UCSD-AML1 (cell line): ENCODE measurements at regions not wholly inside any gene's neighbourhood (a gene's known extent, or its start where the extent isn't known, plus 50 kb on each side); places are given as distances from the start of the nearest gene placed in this dataset.

Experiments
- DNase-seq: peaks from one replicate; lab custom pipeline; 2025; ENCODE audit not compliant: unreplicated experiment; lab: John Stamatoyannopoulos, UW

DNA sequence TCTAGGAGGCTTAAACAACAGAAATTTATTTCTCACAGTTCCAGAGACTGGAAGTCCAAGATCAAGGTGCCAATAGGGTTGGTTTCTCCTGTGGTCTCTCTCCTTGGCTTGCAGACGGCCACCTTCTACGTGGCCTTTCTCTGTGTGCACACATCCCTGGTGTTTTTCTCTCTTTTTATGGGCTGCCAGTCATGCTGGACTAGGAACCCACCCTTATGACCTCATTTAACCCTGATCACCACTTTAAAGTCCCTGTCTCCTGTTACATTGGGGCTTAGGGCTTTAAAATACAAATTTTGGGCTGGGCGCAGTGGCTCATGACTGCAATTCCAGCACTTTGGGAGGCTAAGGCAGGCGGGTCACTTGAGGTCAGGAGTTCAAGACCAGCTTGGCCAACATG, 157.1 kb downstream of the TLE1 start:
- DNase-seq = no peak

DNA sequence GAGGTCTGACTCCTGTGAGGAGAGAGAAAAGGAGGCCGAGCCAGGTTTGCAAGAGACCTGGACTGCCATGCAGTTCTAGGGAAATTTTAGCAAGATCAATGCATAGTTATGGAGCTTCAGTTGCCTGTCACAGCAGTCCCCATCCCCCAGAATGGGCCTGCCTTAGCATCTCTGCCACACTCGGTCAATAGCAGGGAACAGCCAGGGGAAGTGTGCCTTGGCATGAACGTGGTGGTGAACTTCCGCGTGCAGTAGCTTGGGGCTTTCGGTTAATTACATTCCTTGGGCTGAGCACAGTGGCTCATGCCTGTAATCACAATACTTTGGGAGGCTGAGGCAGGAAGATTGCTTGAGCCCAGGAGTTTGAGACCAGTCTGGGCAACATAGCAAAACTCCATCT, 157.8 kb downstream of the TLE1 start:
- DNase-seq = no peak

DNA sequence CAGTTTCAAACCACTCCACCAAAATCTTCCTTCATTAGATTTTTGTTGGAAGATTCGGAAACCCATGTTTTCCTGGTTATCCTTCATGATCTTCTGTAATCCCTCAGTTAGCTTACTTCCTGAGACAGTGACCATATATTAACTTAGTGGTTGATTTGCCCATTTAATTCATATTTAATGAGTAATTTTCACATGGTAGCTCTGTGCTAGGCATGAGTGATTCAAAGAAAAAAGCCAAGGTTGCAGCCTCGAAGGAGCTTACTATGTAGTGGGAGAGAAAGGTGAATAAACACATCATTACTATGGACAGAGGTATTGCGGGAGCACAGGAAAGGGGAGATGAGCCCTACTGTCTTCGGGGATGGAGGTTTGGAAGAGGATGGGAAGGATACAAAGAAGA, 158.5 kb downstream of the TLE1 start:
- DNase-seq = no peak

DNA sequence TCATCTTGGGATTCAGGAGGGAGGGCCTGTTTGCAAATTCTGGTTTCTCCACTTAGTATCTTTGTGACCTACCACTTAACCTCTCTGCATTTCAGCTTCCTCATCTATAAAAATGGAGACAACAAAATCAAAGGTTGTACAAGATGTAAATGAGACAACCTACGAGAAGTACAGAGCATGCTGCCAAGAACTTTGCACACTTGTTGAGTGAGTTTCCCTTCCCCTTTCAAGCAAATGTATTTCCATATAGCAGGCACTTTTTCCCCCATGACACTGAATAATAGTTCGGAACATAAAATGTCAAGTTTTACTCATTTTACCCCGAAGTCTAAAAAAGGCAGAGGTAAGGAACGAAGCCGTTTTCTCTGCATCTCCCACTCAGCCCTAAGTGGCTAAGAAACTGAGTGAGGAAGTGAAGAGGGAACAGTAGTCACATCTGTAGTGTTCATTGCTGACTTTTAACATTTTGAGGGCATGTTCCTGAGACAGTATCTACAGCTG, 159.0 kb downstream of the TLE1 start:
- no peak for DNase-seq

DNA sequence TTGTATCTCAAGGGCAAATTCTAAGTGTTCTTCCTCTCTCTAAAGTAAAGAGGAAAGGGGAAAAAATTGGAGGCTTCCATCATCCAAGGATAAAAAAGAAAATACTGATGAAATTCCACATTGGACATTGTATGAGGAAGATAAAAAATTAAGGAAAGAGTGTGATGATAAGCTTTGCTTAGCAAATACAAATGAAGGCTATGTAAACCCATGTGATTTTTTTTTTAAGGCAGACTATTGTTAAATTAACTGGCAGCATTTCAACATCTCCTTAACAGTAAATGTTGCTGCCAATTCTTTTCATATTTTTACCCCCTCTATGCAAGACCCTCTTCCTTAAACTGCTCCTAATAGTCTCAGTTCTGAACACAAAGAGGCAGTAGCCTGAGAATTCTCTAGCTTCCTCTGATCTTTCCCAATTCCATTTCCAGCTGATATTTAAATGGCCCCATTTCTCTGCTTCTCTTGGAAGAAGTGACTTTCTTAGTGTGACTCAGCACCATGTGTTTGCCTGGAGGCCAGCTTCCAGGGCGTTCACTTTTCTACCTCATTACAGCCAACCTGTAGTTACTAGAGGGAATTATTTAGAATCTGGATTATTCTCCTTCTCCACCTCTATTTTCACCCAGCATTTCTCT, 159.7 kb downstream of the TLE1 start:
- no peak for DNase-seq

DNA sequence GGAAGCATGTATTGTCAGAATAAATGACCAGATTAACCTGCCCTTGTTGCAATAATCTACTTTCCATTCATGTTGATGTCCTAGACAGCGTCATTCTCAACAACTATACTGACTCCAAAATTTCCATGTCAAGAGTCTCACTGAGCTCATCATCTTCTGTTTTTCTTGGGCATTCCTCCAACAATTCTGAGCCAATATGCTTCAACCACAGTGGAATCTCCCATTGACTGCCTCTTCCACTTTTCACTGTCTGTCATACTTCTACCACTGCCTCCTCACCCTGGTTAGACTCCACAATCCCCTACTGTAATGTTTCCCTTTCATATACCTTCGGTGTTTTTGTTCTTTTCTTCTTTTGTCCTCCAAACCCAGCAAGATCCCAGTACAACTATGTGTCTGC, 162.8 kb downstream of the TLE1 start:
- DNase-seq = no peak

DNA sequence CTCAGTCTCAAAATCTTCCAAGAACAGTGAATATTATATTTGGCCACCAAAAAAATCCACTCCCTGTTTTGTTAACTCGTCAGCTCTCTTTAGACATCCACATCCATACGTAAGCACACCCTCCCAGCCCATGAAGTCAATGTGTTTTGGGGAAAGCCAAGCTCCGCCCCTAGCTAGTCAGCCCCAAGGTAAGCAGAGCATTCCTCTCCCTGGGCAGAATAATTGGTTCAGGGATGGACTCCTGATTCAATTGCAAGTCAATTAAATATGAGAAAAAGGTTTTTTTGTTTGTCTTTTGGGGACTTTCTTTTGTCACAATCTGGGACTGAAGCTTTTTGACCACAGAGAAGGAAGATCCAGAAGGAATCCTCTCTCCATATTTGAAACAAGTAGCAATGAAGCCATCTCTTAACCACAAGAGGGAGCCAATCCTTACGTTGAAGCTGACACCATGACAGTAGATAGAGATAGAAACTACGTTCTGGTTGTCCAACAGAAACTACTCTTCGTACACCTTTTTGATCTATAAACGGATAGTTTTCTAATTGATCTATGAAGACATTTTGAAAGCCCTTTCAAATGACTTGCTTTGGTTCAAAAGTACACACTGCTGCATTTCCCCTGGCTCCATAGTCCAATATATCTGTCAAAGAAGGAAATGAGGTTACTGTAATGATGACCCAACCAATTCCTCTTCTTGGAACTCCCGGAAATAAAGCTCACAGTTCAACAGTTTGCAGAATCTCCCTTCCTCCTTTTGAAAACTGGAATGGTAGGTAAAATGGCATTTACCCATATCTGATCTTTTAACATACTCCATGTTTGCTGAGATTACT, 166.4 kb downstream of the TLE1 start:
- no peak for DNase-seq

DNA sequence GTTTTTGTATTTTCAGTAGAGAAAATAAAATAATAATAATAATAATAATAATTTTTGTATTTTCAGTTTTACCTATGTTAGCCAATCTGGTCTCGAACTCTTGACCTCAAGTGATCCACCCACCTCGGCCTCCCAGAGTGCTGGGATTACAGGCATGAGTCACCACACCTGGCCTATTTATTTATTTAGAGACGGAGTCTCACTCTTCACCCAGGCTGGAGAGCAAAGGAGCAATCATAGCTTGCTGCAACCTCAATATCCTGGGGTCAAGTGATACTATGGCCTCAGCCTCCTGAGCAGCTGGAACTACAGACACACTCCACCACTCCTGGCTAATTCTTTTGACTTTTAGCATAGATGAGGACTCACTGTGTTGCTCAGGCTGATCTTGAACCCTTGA, 167.5 kb downstream of the TLE1 start:
- no peak for DNase-seq

DNA sequence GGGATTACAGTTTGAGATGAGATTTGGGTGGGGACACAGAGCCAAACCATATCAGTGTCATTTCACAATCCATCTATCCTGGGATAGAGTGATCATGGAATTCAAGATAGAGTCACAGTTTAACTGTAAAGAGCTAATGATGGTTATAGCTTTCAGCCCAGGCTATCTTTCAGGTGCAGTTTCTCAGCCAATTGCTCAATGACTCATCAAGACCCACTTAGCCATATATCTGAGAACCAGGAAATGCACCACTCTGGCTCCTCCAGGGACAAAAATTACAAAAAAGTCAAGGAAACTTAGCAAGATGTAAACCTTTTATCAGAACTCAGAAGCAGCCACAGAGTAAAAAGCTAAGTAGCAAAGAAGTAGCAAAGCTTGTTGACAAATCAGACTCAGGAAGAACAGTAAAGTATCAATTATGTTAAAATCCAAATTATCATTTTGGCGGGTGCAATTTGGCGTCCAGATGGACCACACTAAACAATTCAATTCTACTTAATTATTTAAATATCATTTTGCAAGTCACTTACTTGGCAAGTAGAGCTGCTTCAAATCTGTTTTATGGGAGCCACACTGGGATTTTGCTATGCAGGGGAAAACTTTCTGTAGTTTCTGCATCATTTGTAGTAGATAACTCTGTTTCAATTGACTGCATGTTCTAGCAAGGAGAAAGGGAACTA, 169.4 kb downstream of the TLE1 start:
- DNase-seq = no peak

DNA sequence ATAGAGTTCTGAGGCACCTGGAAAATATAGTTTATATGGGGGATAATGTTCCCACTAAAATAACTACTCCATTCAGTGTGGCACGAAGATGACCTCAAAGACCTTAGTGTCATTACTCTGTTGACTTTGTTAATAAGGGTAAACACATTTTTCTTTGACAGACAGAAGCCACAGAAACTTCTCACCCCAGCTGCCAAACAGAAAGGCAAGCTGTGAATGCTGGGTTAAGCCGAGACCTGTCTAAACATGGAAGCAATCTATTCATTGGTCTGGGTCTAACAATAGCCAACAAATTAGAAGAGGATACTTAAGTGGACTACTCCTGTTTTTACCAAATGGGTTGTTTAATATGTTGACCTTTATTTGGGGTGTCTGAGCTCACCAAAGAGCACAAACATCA, 171.4 kb downstream of the TLE1 start:
- no peak for DNase-seq

DNA sequence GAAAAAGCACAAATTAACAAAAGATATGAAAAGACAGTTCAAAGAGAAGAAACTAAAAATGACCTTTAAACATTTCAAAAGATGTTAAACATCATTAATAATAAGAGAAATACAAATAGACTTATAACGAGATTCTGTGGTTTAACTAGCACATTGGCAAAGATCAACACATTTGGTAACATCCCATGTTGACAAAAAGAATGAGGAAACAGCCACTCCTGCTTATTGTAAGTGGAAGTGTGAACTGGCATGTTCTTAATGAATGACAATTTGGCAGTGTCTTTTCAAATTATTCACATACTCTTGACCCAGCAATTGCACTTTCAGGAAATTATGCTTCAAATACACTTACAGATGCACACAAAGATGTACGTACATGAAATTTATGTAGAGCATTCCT, 176.3 kb downstream of the TLE1 start:
- DNase-seq = no peak

DNA sequence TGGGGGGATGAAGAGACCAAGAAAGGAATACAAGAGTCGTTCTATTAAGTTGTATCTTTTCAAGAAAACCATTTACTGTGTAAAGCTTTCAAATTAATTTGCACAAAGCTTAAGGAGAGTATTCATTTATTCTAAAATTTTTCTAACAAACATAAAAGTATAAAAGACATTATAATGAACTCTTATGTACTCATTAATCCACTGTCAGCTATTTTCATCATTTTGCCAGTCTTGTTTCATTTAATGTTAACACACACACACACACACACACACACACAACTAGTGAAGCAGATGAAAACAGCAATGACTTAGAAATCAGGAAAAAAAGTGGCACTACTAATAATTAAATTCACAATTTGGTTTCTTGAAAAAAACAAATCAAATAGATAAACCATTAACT, 176.7 kb downstream of the TLE1 start:
- no peak for DNase-seq

DNA sequence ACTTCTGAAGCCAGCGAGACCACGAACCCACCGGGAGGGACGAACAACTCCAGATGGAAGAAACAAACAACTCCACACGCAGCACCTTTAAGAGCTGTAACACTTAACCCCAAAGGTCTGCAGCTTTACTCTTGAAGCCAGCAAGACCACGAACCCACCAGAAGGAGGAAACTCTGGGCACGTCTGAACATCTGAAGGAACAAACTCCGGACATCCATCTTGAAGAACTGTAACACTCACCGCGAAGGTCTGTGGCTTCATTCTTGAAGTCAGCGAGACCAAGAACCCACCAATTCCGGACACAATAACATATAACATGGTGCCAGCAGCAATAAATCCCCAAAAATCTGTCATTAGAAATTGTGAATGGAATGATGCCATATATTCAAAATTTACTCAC, 180.9 kb downstream of the TLE1 start:
- DNase-seq = no peak

DNA sequence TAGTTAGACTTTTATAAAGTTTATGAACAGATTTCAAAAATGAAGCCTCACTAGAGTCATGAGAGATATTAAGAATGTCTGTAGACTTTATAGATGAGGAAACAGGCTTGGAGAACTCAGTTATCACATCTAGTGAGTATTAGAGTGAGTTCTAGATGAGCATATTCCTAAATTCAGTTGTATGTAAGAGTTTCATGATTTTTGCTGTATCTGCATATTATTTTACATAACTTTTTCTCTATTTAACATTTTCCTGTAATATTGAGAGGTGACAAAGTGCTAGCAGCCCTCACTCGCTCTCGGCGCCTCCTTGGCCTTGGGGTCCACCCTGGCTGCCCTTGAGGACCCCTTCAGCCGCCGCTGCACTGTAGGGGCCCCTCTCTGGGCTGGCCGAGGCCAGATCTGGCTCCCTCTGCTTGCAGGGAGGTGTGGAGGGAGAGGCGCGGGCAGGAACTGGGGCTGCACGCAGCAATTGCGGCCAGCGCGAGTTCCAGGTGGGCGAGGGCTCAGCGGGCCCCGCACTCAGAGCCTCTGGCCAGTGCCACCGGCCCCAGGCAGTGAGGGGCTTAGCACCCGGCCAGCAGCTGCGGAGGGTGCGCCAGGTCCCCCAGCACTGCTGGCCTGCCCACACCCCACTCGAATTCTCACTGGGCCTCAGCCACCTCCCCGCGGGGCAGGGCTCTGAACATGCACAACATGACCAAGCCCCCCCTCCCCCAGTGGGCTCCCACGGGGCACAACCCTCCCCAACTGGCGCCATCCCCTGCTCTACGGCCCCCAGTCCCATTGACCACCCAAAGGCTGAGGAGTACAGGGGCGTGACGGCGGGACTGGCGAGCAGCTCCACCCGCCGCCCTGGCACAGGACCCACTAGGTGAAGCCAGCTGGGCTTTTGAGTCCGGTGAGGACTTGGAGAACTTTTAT, 182.1 kb downstream of the TLE1 start:
- DNase-seq = no peak

DNA sequence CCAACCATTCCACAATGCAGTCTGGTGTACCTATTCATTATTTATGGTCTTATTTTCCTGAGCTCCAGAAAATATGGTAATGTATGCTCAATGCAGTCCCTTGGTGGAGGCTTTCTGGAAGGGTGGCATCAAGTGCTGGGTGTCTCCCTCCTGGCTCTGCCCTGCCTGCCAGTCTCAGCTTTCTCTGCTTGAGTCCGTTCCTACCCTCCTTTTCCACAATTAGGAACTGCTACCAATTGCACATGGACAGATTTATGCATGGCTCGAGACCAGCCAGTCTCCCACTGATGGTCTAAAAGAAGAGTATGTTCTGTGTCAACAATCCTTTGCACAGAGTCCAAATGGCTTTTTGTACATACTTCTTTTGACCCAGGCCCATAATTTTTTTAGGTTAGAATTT, 189.8 kb downstream of the TLE1 start:
- DNase-seq = no peak

DNA sequence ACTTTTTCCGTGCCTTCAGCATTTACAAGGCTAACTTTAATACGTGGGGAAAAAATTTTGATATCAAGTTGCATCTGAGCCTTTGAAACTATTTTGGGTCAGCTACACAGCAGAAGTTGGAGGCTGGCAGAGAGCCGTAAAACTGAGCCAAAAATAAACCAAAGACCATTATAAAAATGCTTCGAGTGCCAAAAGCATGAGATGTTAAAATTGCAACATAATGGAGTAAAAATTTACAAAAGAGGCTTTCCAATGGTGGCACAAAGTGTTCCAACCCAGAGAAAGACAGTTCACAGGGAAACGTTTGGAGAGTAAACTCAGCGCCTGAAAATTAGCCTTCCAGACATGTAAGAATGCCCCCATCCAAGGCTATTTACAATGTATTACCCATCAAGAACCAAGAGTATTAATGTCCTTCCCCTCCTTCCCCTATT, 190.3 kb downstream of the TLE1 start:
- no peak for DNase-seq

DNA sequence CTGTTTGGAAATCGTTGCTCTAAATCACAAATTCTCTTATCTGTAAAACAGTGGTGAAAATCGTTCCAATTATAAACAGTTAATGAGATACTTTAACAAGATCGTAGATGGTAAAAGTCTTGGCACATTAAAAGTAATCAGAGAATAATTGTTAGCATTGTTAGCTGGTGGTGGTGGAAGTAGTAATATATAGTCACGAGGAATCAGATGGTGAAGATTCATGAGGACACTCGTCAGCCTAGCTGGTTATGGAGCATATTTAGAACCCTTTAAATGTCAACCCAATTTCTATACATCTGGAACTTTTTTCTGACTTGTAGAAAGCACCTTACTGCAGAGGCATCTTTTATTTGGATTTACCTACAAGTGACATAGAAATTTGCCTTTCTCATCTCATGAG, 190.8 kb downstream of the TLE1 start:
- no peak for DNase-seq

DNA sequence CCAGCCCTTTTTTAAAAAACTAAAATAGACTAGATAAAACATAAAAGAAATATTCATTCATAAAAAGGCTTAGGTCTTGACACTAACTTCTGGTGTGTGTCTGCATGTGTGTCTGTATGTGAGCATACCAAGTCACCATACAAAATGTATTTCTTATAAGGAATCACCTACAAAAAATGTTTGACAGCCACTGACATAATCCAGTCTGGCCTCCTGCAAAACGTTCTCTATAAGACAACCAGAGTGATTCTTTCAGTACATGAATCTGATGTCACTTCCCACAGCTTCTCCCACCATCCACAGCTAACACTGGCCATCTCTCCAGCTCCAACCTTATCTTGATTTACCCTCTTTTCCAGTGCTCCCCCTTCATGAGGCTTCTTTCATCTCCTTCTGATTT, 192.3 kb downstream of the TLE1 start:
- DNase-seq = no peak

DNA sequence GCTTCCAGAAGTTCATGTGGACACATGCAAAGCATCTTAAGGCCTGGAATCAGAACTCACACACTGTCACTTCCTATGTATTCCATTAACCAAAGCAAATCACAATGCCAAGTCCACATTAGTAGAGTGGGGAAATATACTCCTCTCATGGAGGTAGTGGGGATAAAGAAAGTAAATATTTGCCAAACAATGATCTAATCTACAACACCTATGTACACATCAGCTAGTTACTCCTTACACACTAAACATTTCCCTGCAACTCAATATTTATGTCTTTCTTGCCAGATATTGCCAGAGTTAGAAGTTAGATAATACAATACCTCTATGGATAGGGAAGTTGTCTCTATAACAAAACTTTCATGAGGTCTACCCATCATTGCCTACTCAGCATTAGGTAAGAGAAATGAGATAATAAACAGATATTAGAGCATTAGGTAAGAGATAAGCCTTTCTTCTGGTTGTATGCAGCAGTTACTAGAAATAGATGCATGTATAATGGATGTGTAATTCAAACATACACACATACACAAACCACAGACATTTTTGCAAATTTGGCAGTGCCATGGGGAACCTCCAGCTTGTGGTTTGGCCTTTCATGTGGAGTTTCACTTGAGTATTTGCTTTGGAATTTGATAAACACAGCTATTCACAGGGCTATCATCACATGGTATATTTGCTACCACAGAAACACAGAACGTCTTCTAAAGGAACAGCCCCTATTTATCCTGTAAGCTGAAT, 196.5 kb downstream of the TLE1 start:
- DNase-seq = no peak

DNA sequence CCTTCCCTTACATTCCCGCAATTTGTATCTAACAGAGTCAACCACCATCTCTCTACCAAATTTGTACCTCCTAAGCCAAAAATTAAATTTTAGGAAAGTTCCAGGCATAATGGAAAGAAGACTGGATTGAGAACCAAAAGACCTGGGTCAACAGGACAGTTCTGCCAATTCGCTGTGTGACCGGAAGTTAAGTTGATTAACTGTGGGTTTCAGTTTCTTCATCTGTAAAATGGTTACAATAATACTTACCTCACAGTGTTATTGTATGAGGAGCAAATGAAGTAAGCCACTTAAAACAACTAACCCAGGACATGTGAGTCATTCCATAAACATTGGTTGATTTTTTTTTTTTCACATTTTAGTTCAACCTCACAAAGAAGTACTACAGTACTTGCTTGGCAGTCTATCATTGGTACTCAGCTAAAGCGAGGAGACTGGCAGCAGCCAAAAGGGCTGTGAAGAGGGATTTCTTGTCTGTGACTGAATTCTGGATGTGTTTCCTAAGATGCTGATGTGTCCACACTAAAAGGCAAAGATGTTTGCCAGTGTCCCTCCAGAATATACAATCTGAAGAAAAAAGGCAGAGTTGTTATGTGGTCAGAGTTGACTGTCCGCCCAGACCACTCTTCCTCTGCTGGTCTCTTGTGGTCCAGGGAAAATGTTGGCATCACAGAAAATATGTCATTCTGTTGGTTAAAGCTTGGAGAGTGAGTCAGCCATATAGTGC, 198.6 kb downstream of the TLE1 start:
- DNase-seq = no peak
